Osteocyte (in vitro differentiated cells): ENCODE measurements at regions not wholly inside any gene's neighbourhood (a gene's known extent, or its start where the extent isn't known, plus 50 kb on each side); places are given as distances from the start of the nearest gene placed in this dataset.

Experiments used
- DNase-seq: peaks from one replicate; pipeline ENCODE4 v3.0.0; 2021; ENCODE audit warnings: mixed read lengths; ENCODE audit not compliant: unreplicated experiment; ENCODE audit errors: extremely low spot score
- H3K27ac Mint-ChIP-seq: one replicate; pipeline ENCODE4 v1.8.0; 2021; ENCODE audit warnings: mild to moderate bottlenecking, mixed read lengths; ENCODE audit not compliant: unreplicated experiment
- H3K27me3 Mint-ChIP-seq: one replicate; pipeline ENCODE4 v1.8.0; 2021; ENCODE audit warnings: mixed read lengths; ENCODE audit not compliant: unreplicated experiment
- H3K36me3 Mint-ChIP-seq: one replicate; pipeline ENCODE4 v1.8.0; 2021; ENCODE audit warnings: mixed read lengths; ENCODE audit not compliant: unreplicated experiment
- H3K4me1 Mint-ChIP-seq: one replicate; pipeline ENCODE4 v1.8.0; 2021; ENCODE audit warnings: mixed read lengths; ENCODE audit not compliant: unreplicated experiment
- H3K4me3 Mint-ChIP-seq: one replicate; pipeline ENCODE4 v1.8.0; 2021; ENCODE audit warnings: mild to moderate bottlenecking, moderate library complexity, mixed read lengths; ENCODE audit not compliant: unreplicated experiment
- H3K9me3 Mint-ChIP-seq: one replicate; pipeline ENCODE4 v1.8.0; 2021; ENCODE audit warnings: mixed read lengths; ENCODE audit not compliant: unreplicated experiment
- CTCF ChIP-seq: fragments of 200-600 bp; sonication (generic); IDR thresholded peaks from 2 replicates; pipeline ENCODE4 v1.5.0; 2021; ENCODE audit warnings: antibody characterized with exemption, mild to moderate bottlenecking, moderate library complexity

- Mint-ChIP-seq H3K36me3 (no peaks in the 10 kb centered on the region), H3K27ac (no peak overlapping the region), H3K9me3 (no peaks in the 10 kb centered on the region), H3K4me3 (no peak overlapping the region), H3K4me1 (no peaks in the 10 kb centered on the region), H3K27me3 (no peaks in the 10 kb centered on the region)
- no peak for DNase-seq
- no peak for TF ChIP-seq CTCF
These were observed 78.4 kb upstream of the KCNA3 start for GRCh38 chr1:110752941-110753725.

DNA sequence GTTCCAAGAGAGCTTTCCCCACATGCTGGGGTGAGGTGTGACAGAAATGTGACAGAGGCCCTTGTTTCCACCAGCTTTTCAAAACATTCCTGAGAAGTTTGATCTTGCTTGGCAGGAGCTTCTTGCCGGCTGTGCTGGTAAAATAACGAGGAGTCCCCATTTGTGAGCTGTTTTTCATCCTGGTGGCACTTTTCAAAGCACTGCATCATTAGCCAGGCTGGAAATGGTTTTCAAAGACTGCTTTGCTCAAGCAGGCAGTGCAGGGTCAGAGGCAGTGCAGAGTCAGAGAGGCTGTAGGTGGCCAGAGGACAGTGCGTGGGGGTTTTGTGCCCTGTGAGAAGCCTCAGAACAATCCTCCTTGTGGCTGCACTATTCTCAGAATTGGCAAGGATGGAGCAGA lies 75.8 kb upstream of the KCNA3 start:
- Mint-ChIP-seq H3K27me3 (no peaks in the 10 kb centered on the region), H3K4me1 (no peaks in the 10 kb centered on the region), H3K4me3 (no peak overlapping the region), H3K36me3 (no peaks in the 10 kb centered on the region), H3K27ac (no peak overlapping the region), H3K9me3 (no peaks in the 10 kb centered on the region)
- no peak for DNase-seq
- TF ChIP-seq CTCF: no peak

GRCh38 chr1:110749960-110750359 lies 75.2 kb upstream of the KCNA3 start:
- Mint-ChIP-seq H3K4me3 (no peak overlapping the region), H3K27me3 (no peaks in the 10 kb centered on the region), H3K27ac (no peak overlapping the region), H3K36me3 (no peaks in the 10 kb centered on the region), H3K4me1 (no peaks in the 10 kb centered on the region), H3K9me3 (peaks cover 3% of the 10 kb centered on the region)
- no peak for TF ChIP-seq CTCF
- DNase-seq: no peak

- Mint-ChIP-seq H3K36me3 (no peaks in the 10 kb centered on the region), H3K9me3 (peaks cover 6% of the 10 kb centered on the region), H3K27ac (no peak overlapping the region), H3K4me1 (no peaks in the 10 kb centered on the region), H3K27me3 (no peaks in the 10 kb centered on the region), H3K4me3 (no peak overlapping the region)
- no peak for DNase-seq
- TF ChIP-seq CTCF: no peak
These were observed 72.0 kb upstream of the KCNA3 start for GRCh38 chr1:110746644-110747259.

DNA sequence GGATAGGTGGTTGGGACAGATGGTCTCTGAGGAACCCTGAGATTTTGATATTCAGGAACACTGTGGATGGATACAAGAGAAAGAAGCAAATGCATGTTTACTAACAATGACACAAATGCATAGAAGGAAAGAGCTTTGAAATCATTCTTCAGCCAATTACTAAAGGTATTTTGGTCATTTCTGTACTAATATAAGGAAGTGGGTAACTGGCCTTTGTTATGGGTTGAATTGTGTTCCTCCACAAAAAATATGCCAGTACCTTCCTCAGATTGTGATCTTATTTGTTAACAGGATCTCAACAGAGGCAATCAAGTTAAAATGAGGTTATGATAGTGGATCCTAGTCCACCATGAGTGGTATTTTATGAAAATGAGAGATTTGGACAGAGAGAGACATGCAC lies 68.7 kb upstream of the KCNA3 start:
- H3K36me3 Mint-ChIP-seq: no peaks in the 10 kb centered on the region
- no peak overlapping the region for H3K4me3 Mint-ChIP-seq
- H3K9me3 Mint-ChIP-seq: peaks cover 6% of the 10 kb centered on the region
- TF ChIP-seq CTCF: no peak
- H3K27me3 Mint-ChIP-seq: no peaks in the 10 kb centered on the region
- H3K4me1 Mint-ChIP-seq: no peaks in the 10 kb centered on the region
- no peak for DNase-seq
- H3K27ac Mint-ChIP-seq: no peak overlapping the region
